ENCODE measurements at regions not wholly inside any gene's neighbourhood (a gene's known extent, or its start where the extent isn't known, plus 50 kb on each side); places are given as distances from the start of the nearest gene placed in this dataset.

DNA sequence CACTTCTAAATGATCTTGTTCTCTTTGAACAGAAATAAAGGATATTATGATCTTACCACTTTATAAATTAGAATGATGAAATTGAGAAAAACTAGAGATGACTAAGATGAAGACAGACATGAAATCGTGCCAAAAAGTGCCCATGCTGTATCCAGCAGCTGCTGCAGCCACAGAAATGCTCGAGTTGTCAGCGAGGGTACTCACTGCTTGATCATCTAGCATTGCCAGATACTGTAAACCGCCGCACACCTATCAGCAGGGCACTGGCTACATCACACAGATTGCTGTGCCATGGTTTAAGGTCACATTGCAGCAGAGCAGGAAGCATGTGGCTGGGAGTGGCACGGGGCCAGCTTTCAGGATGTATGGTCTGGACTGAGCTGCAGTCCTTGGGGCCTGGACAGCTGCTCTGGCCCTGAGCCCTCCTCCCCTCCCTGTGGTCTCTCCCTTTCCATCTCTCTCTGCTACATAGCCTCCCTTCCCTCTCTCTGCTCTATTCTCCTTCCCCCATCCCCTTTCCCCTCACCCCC is 51.0 kb upstream of the SEPTIN5 start:
- TF ChIP-seq, protein P1, sequence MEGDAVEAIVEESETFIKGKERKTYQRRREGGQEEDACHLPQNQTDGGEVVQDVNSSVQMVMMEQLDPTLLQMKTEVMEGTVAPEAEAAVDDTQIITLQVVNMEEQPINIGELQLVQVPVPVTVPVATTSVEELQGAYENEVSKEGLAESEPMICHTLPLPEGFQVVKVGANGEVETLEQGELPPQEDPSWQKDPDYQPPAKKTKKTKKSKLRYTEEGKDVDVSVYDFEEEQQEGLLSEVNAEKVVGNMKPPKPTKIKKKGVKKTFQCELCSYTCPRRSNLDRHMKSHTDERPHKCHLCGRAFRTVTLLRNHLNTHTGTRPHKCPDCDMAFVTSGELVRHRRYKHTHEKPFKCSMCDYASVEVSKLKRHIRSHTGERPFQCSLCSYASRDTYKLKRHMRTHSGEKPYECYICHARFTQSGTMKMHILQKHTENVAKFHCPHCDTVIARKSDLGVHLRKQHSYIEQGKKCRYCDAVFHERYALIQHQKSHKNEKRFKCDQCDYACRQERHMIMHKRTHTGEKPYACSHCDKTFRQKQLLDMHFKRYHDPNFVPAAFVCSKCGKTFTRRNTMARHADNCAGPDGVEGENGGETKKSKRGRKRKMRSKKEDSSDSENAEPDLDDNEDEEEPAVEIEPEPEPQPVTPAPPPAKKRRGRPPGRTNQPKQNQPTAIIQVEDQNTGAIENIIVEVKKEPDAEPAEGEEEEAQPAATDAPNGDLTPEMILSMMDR (IDR thresholded peaks at IDR 0.05): no peak
- TF ChIP-seq POLR2A (IDR thresholded peaks at IDR 0.05): no peak

All from thyroid gland (tissue), 4 donors.